Mesenchymal stem cell (in vitro differentiated cells and primary cell): ENCODE measurements at regions not wholly inside any gene's neighbourhood (a gene's known extent, or its start where the extent isn't known, plus 50 kb on each side); places are given as distances from the start of the nearest gene placed in this dataset.

Experiments used
- DNase-seq: peaks from one replicate; pipeline ENCODE4 v3.0.0-alpha.2; 2013
- H2AFZ ChIP-seq: one replicate; pipeline ENCODE4 v1.6.1; 2013; ENCODE audit warnings: low read depth, mild to moderate bottlenecking, control low read depth, inconsistent platforms, low read length, moderate library complexity
- H2AK5ac ChIP-seq: 2 replicates; pipeline ENCODE4 v1.6.1; 2013; ENCODE audit warnings: low read length, moderate library complexity, mild to moderate bottlenecking, inconsistent platforms; ENCODE audit not compliant: severe bottlenecking
- H2BK120ac ChIP-seq: one replicate; pipeline ENCODE4 v1.6.1; 2013; ENCODE audit warnings: low read depth, mild to moderate bottlenecking, inconsistent platforms, low read length, moderate library complexity
- H2BK12ac ChIP-seq, 2 experiments: one replicate each; pipeline ENCODE4 v1.6.1; 2013; ENCODE audit warnings: inconsistent platforms in 2 of 2, low read length in 2 of 2, mild to moderate bottlenecking in 2 of 2, moderate library complexity in 2 of 2, control low read depth in 1 of 2
- H2BK15ac ChIP-seq: one replicate; pipeline ENCODE4 v1.6.1; 2013; ENCODE audit warnings: mild to moderate bottlenecking, low read depth, inconsistent platforms; ENCODE audit not compliant: poor library complexity, severe bottlenecking
- H2BK5ac ChIP-seq: 2 replicates; pipeline ENCODE4 v1.6.1; 2013; ENCODE audit warnings: low read depth, mild to moderate bottlenecking, low read length, control low read depth, inconsistent platforms; ENCODE audit not compliant: poor library complexity, severe bottlenecking
- H3K14ac ChIP-seq, 2 experiments: one replicate each; pipeline ENCODE4 v1.6.1; 2013; ENCODE audit warnings: inconsistent platforms in 2 of 2, low read length in 2 of 2, control low read depth in 1 of 2, mild to moderate bottlenecking in 1 of 2, moderate library complexity in 1 of 2
- H3K18ac ChIP-seq, 2 experiments: one replicate each; pipeline ENCODE4 v1.6.1; 2013; ENCODE audit warnings: inconsistent platforms in 2 of 2, low read length in 2 of 2, control low read depth in 1 of 2, low read depth in 1 of 2, mild to moderate bottlenecking in 1 of 2
- H3K23ac ChIP-seq, 2 experiments: one replicate each; pipeline ENCODE4 v1.6.1; 2013; ENCODE audit warnings: inconsistent platforms in 2 of 2, low read length in 2 of 2, mild to moderate bottlenecking in 2 of 2, moderate library complexity in 2 of 2, control low read depth in 1 of 2
- H3K27ac ChIP-seq: 2 replicates; pipeline ENCODE4 v1.5.1; 2013; ENCODE audit warnings: mild to moderate bottlenecking, moderate library complexity, low read length, control low read depth, inconsistent platforms; ENCODE audit not compliant: poor library complexity, severe bottlenecking
- H3K27me3 ChIP-seq, 2 experiments: 2 replicates each; pipeline versions ENCODE4 v1.6.1 to v1.7.0; 2013; ENCODE audit warnings: low read length in 2 of 2, mild to moderate bottlenecking in 2 of 2, moderate library complexity in 2 of 2, control low read depth in 1 of 2, inconsistent platforms in 1 of 2; ENCODE audit not compliant: control insufficient read depth in 1 of 2, insufficient read depth in 1 of 2
- H3K36me3 ChIP-seq, 2 experiments: 2 replicates each; pipeline versions ENCODE4 v1.6.1 to v1.7.0; 2013; ENCODE audit warnings: low read length in 2 of 2, control low read depth in 1 of 2, inconsistent platforms in 1 of 2, low read depth in 1 of 2, mild to moderate bottlenecking in 1 of 2; ENCODE audit not compliant: insufficient read depth in 2 of 2, control insufficient read depth in 1 of 2
- H3K4ac ChIP-seq, 2 experiments: one replicate each; pipeline ENCODE4 v1.6.1; 2013; ENCODE audit warnings: inconsistent platforms in 2 of 2, low read length in 2 of 2, mild to moderate bottlenecking in 2 of 2, moderate library complexity in 2 of 2, control low read depth in 1 of 2, low read depth in 1 of 2
- H3K4me1 ChIP-seq: 2 replicates; pipeline ENCODE4 v1.6.1; 2013; ENCODE audit warnings: low read depth, low read length, control low read depth; ENCODE audit not compliant: control insufficient read depth, insufficient read depth
- H3K4me2 ChIP-seq: 2 replicates; pipeline ENCODE4 v1.6.1; 2013; ENCODE audit warnings: low read length, mild to moderate bottlenecking, inconsistent platforms; ENCODE audit not compliant: poor library complexity, severe bottlenecking
- H3K4me3 ChIP-seq, 2 experiments: 2 replicates each; pipeline versions ENCODE4 v1.5.1 to v1.7.0; 2013; ENCODE audit warnings: low read length in 2 of 2, mild to moderate bottlenecking in 2 of 2, control low read depth in 1 of 2, low read depth in 1 of 2; ENCODE audit not compliant: insufficient read depth in 1 of 2
- H3K79me1 ChIP-seq: replicated peaks from 2 replicates; pipeline ENCODE4 v1.6.1; 2013; ENCODE audit warnings: mild to moderate bottlenecking, control low read depth, low read length, inconsistent platforms; ENCODE audit not compliant: poor library complexity, severe bottlenecking
- H3K9ac ChIP-seq: 2 replicates; pipeline ENCODE4 v1.7.0; 2013; ENCODE audit warnings: mild to moderate bottlenecking, low read length, moderate library complexity
- H3K9me3 ChIP-seq: 2 replicates; pipeline ENCODE4 v1.7.0; 2013; ENCODE audit warnings: mild to moderate bottlenecking, low read length; ENCODE audit not compliant: control insufficient read depth
- H4K8ac ChIP-seq: one replicate; pipeline ENCODE4 v1.6.1; 2013; ENCODE audit warnings: inconsistent platforms, mild to moderate bottlenecking, low read length, moderate library complexity
- H4K91ac ChIP-seq: one replicate; pipeline ENCODE4 v1.6.1; 2013; ENCODE audit warnings: mild to moderate bottlenecking, low read length, inconsistent platforms
- WGBS: methylation state at CpG from one replicate; pipeline ENCODE4 v1.1.7; 2013; ENCODE audit warnings: mixed read lengths; 5-methylcytosine and 5-hydroxymethylcytosine counted together

GRCh38 chr10:61173450-61173849 lies 229.5 kb upstream of the RHOBTB1 start:
- Histone ChIP-seq H4K91ac (no peak overlapping the region), H3K79me1 (no peaks in the 10 kb centered on the region), H2AFZ (no peak overlapping the region), H3K9ac (no peak overlapping the region), H3K36me3 (no peaks in the 10 kb centered on the region), H3K4me1 (no peaks in the 10 kb centered on the region), H3K4ac (no peak overlapping the region), H2AK5ac (no peak overlapping the region), H3K23ac (no peak overlapping the region), H2BK15ac (no peak overlapping the region), H3K18ac (no peak overlapping the region), H3K27ac (no peak overlapping the region), H2BK12ac (no peak overlapping the region), H3K9me3 (no peaks in the 10 kb centered on the region), H2BK120ac (no peak overlapping the region), H3K27me3 (peaks cover 0 to 31% of the 10 kb centered on the region in 2 experiments), H3K14ac (no peak overlapping the region), H2BK5ac (no peak overlapping the region), H3K4me2 (no peak overlapping the region), H3K4me3 (no peak overlapping the region), H4K8ac (no peak overlapping the region)
- DNase-seq = no peak
- 87% methylated on average over 5 of the region's 5 CpGs for WGBS

GRCh38 chr10:61172182-61172926 lies 228.4 kb upstream of the RHOBTB1 start:
- Histone ChIP-seq H3K9ac (no peak overlapping the region), H3K4me3 (no peak overlapping the region), H4K8ac (no peak overlapping the region), H3K18ac (no peak overlapping the region), H4K91ac (no peak overlapping the region), H2BK12ac (no peak overlapping the region), H2AFZ (no peak overlapping the region), H3K27me3 (peaks cover 0 to 31% of the 10 kb centered on the region in 2 experiments), H3K79me1 (no peaks in the 10 kb centered on the region), H2BK120ac (no peak overlapping the region), H3K23ac (no peak overlapping the region), H2AK5ac (no peak overlapping the region), H3K4me2 (no peak overlapping the region), H3K36me3 (no peaks in the 10 kb centered on the region), H3K9me3 (no peaks in the 10 kb centered on the region), H3K4me1 (no peaks in the 10 kb centered on the region), H2BK5ac (no peak overlapping the region), H3K4ac (no peak overlapping the region), H3K14ac (no peak overlapping the region), H3K27ac (no peak overlapping the region), H2BK15ac (no peak overlapping the region)
- 85% methylated on average over 5 of the region's 5 CpGs for WGBS
- DNase-seq = no peak

GRCh38 chr10:61170594-61170993 lies 226.6 kb upstream of the RHOBTB1 start:
- H4K91ac ChIP-seq = no peak overlapping the region
- no peak overlapping the region for H2BK5ac ChIP-seq
- H3K23ac ChIP-seq = no peak overlapping the region
- H4K8ac ChIP-seq = no peak overlapping the region
- 81% methylated on average over 2 of the region's 2 CpGs for WGBS
- H3K4me3 ChIP-seq = no peak overlapping the region
- no peak overlapping the region for H3K18ac ChIP-seq
- no peak overlapping the region for H2AK5ac ChIP-seq
- H3K79me1 ChIP-seq = no peaks in the 10 kb centered on the region
- H2BK15ac ChIP-seq = no peak overlapping the region
- H3K9ac ChIP-seq = no peak overlapping the region
- no peak overlapping the region for H3K27ac ChIP-seq
- H2BK12ac ChIP-seq = no peak overlapping the region
- H3K4ac ChIP-seq = no peak overlapping the region
- H3K14ac ChIP-seq = no peak overlapping the region
- no peaks in the 10 kb centered on the region for H3K4me1 ChIP-seq
- DNase-seq = no peak
- peaks cover 0 to 31% of the 10 kb centered on the region in 2 experiments for H3K27me3 ChIP-seq
- no peaks in the 10 kb centered on the region for H3K9me3 ChIP-seq
- no peak overlapping the region for H2AFZ ChIP-seq
- no peak overlapping the region for H3K4me2 ChIP-seq
- H3K36me3 ChIP-seq = no peaks in the 10 kb centered on the region
- no peak overlapping the region for H2BK120ac ChIP-seq

GRCh38 chr10:61169294-61169693 lies 225.3 kb upstream of the RHOBTB1 start:
- H2AFZ ChIP-seq = no peak overlapping the region
- no peak overlapping the region for H3K27ac ChIP-seq
- H3K4me2 ChIP-seq = no peak overlapping the region
- H3K18ac ChIP-seq = no peak overlapping the region
- H3K23ac ChIP-seq = no peak overlapping the region
- no peak overlapping the region for H2AK5ac ChIP-seq
- no peak overlapping the region for H4K8ac ChIP-seq
- no peak for DNase-seq
- peaks cover 0 to 31% of the 10 kb centered on the region in 2 experiments for H3K27me3 ChIP-seq
- H4K91ac ChIP-seq = no peak overlapping the region
- no peaks in the 10 kb centered on the region for H3K79me1 ChIP-seq
- H2BK12ac ChIP-seq = no peak overlapping the region
- H3K4me1 ChIP-seq = no peaks in the 10 kb centered on the region
- H3K9me3 ChIP-seq = no peaks in the 10 kb centered on the region
- H2BK120ac ChIP-seq = no peak overlapping the region
- no peak overlapping the region for H3K14ac ChIP-seq
- no peak overlapping the region for H2BK5ac ChIP-seq
- H3K9ac ChIP-seq = no peak overlapping the region
- no peak overlapping the region for H2BK15ac ChIP-seq
- no peaks in the 10 kb centered on the region for H3K36me3 ChIP-seq
- H3K4ac ChIP-seq = no peak overlapping the region
- no peak overlapping the region for H3K4me3 ChIP-seq
